K562 (cell line): ENCODE measurements at regions not wholly inside any gene's neighbourhood (a gene's known extent, or its start where the extent isn't known, plus 50 kb on each side); places are given as distances from the start of the nearest gene placed in this dataset.

Experiments used
- ATAC-seq: fragments of 200-7000 bp; cut with Tn5 transposase; 3 replicates; pipeline ENCODE4 v1.9.1; 2020; ENCODE audit warnings: moderate library complexity
- BruUV-seq: library from RNA; stranded (reverse); fragments of 400-500 nt; replicated peaks from 2 replicates; lab custom pipeline; 2021; lab: Mats Ljungman, UMichigan
- CTCF ChIA-PET: fragments of 300-600 bp; formaldehyde crosslinking; extraction: SDS; loops from one replicate; lab custom pipeline; 2021; ENCODE audit warnings: low intra/inter-chr PET ratio; lab: Yijun Ruan, JAX
- POLR2A ChIA-PET: fragments of 300-600, 350-650 bp; sonication (Branson Sonifier 250); formaldehyde crosslinking; extraction: SDS; loops from one replicate; lab custom pipeline; 2021; ENCODE audit warnings: antibody characterized with exemption, inconsistent platforms; lab: Yijun Ruan, JAX
- DNase-seq, 4 experiments: peaks; one replicate each; pipeline versions ENCODE4 v3.0.0 to v3.0.0-alpha.2; 2011 to 2018; ENCODE audit warnings: low spot score in 3 of 4, mixed read lengths in 3 of 4; ENCODE audit errors: extremely low read depth in 1 of 4
- FAIRE-seq: peaks from 2 replicates; lab custom pipeline; 2011; peaks lifted over from hg19 to GRCh38; lab: Jason Lieb, UNC
- H2AFZ ChIP-seq: 2 replicates; pipeline ENCODE4 v1.6.0; 2011; ENCODE audit warnings: low read depth, low read length, control low read depth, inconsistent platforms
- H3K27ac ChIP-seq: fragments of 200-600 bp; 3 replicates; pipeline ENCODE4 v1.8.0; 2011; ENCODE audit warnings: low read depth, mild to moderate bottlenecking, control low read depth, inconsistent platforms, low read length, moderate library complexity, mixed read lengths; ENCODE audit errors: extremely low read depth
- H3K27me3 ChIP-seq, 2 experiments: fragments of 300-600 bp in 1 of 2; 2 replicates in 1 of 2; 3 replicates in 1 of 2; pipeline versions ENCODE4 v1.6.0 to v1.8.0; 2011; ENCODE audit warnings: inconsistent platforms in 2 of 2, low read length in 2 of 2, mild to moderate bottlenecking in 1 of 2, mixed read lengths in 1 of 2, moderate library complexity in 1 of 2; ENCODE audit not compliant: control insufficient read depth in 2 of 2, insufficient read depth in 2 of 2
- H3K36me3 ChIP-seq: fragments of 300-600 bp; 3 replicates; pipeline ENCODE4 v1.8.0; 2011; ENCODE audit warnings: mild to moderate bottlenecking, low read length, inconsistent platforms; ENCODE audit not compliant: control insufficient read depth, insufficient read depth
- H3K4me1 ChIP-seq, 2 experiments: fragments of 200-600 bp in 1 of 2; replicated peaks in 1 of 2; 2 replicates in 1 of 2; 3 replicates in 1 of 2; pipeline versions ENCODE4 v1.5.1 to v1.8.0; 2011; ENCODE audit warnings: inconsistent platforms in 2 of 2, low read length in 2 of 2, mild to moderate bottlenecking in 1 of 2, mixed read lengths in 1 of 2, moderate library complexity in 1 of 2; ENCODE audit not compliant: control insufficient read depth in 2 of 2, insufficient read depth in 2 of 2
- H3K4me2 ChIP-seq: 2 replicates; pipeline ENCODE4 v1.6.1; 2011; ENCODE audit warnings: low read length, control low read depth, inconsistent platforms, mixed read lengths; ENCODE audit not compliant: insufficient read depth
- H3K4me3 ChIP-seq: fragments of 200-600 bp; sonication (generic), shearing (Covaris generic); 2 replicates; pipeline ENCODE4 v1.5.1; 2016; ENCODE audit warnings: control low read depth, inconsistent platforms
- H3K79me2 ChIP-seq: fragments of 200-600 bp; 3 replicates; pipeline ENCODE4 v1.8.0; 2011; ENCODE audit warnings: low read length, inconsistent platforms; ENCODE audit not compliant: control insufficient read depth, insufficient read depth
- H3K9ac ChIP-seq, 2 experiments: 2 replicates each; pipeline versions ENCODE4 v1.6.0 to v1.6.1; 2011; ENCODE audit warnings: low read depth in 2 of 2, low read length in 2 of 2, control low read depth in 1 of 2, inconsistent platforms in 1 of 2, mild to moderate bottlenecking in 1 of 2, mixed read lengths in 1 of 2; ENCODE audit not compliant: insufficient read depth in 1 of 2
- H3K9me1 ChIP-seq: one replicate; pipeline ENCODE4 v1.6.0; 2011; ENCODE audit warnings: inconsistent platforms, mild to moderate bottlenecking, low read length, moderate library complexity; ENCODE audit not compliant: control insufficient read depth, insufficient read depth
- H3K9me3 ChIP-seq: replicated peaks from 2 replicates; pipeline ENCODE4 v1.5.1; 2011; ENCODE audit warnings: low read depth, low read length, inconsistent platforms; ENCODE audit not compliant: control insufficient read depth, insufficient read depth
- H4K20me1 ChIP-seq: replicated peaks from 2 replicates; pipeline ENCODE4 v1.6.1; 2011; ENCODE audit warnings: low read length, inconsistent platforms, mixed read lengths; ENCODE audit not compliant: control insufficient read depth, insufficient read depth
- KLF16 ChIP-seq: IDR thresholded peaks from 2 replicates; pipeline ENCODE4 v1.6.1; 2016; ENCODE audit warnings: antibody characterized with exemption
- POLR2AphosphoS2 ChIP-seq: IDR thresholded peaks from 2 replicates; pipeline ENCODE4 v1.6.1; 2012; ENCODE audit warnings: low read length, improper control_type of control experiment
- ZFP30 ChIP-seq: fragments of 250-450 bp; sonication (Bioruptor Pico); IDR thresholded peaks from 2 replicates; pipeline ENCODE4 v1.8.0; 2022; ENCODE audit warnings: moderate library complexity, mild to moderate bottlenecking, inconsistent platforms, borderline replicate concordance
- ZNF583 ChIP-seq: fragments of 250-450 bp; sonication (Bioruptor Pico); IDR thresholded peaks from 2 replicates; pipeline ENCODE4 v1.4.0; 2020
- WGBS: fragments of 100-300 bp; shearing (Covaris generic); methylation state at CpG from one replicate; pipeline ENCODE4 v1.1.6; 2016; ENCODE audit warnings: low coverage, mixed read lengths; ENCODE audit not compliant: insufficient coverage; ENCODE audit errors: missing lambda C conversion rate; 5-methylcytosine and 5-hydroxymethylcytosine counted together
- in situ Hi-C: fragments of 300-500 bp; cut with MboI; formaldehyde crosslinking; loops from 4 replicates; pipeline ENCODE4 v1.15.0; 2018; ENCODE audit warnings: inconsistent platforms, mixed read lengths
- intact Hi-C: fragments of 100-400 bp; cut with micrococcal nuclease; formaldehyde crosslinking; loops from 2 replicates; pipeline ENCODE4 v1.14.2; 2022

GRCh38 chr12:91349476-91349875 is 166.9 kb upstream of the DCN start:
- no peak overlapping the region for H2AFZ ChIP-seq
- no TSS peak for BruUV-seq
- no peaks in the 10 kb centered on the region for H4K20me1 ChIP-seq
- H3K27me3 ChIP-seq: no peaks in the 10 kb centered on the region
- H3K4me3 ChIP-seq: no peak overlapping the region
- H3K9me3 ChIP-seq: no peaks in the 10 kb centered on the region
- 70% methylated on average over 2 of the region's 2 CpGs for WGBS
- no peaks in the 10 kb centered on the region for H3K9me1 ChIP-seq
- ChIA-PET CTCF (no interaction called here), POLR2A (no interaction called here)
- intact Hi-C loops (no loop called here), in situ Hi-C loops (loop anchor here (25.0 kb wide), 1 partner anchor 362 kb away; no protein-coding TSS in a partner anchor)
- no peak for DNase-seq
- FAIRE-seq: no peak
- H3K79me2 ChIP-seq: no peaks in the 10 kb centered on the region
- H3K27ac ChIP-seq: no peak overlapping the region
- no peak for TF ChIP-seq KLF16
- TF ChIP-seq POLR2AphosphoS2: no peak
- TF ChIP-seq ZNF583 (CRISPR knock-in tag): no peak
- H3K4me2 ChIP-seq: no peak overlapping the region
- H3K4me1 ChIP-seq: no peaks in the 10 kb centered on the region
- no peak for ATAC-seq
- 0 out of 3 replicates have a peak, but pooled peaks cover 3% of the 10 kb centered on the region for H3K36me3 ChIP-seq
- H3K9ac ChIP-seq: no peak overlapping the region

GRCh38 chr12:91347481-91348214 is 165.0 kb upstream of the DCN start:
- ChIA-PET POLR2A (no interaction called here), CTCF (no interaction called here)
- Histone ChIP-seq H3K79me2 (no peaks in the 10 kb centered on the region), H3K27me3 (no peaks in the 10 kb centered on the region), H4K20me1 (no peaks in the 10 kb centered on the region), H3K27ac (no peak overlapping the region), H3K9me3 (no peaks in the 10 kb centered on the region), H3K9ac (no peak overlapping the region), H2AFZ (no peak overlapping the region), H3K36me3 (no peaks in the 10 kb centered on the region), H3K4me3 (no peak overlapping the region), H3K4me1 (no peaks in the 10 kb centered on the region), H3K9me1 (no peaks in the 10 kb centered on the region), H3K4me2 (no peak overlapping the region)
- in situ Hi-C loops (loop anchor here (25.0 kb wide), 1 partner anchor 360 kb away; no protein-coding TSS in a partner anchor), intact Hi-C loops (no loop called here)
- BruUV-seq: no TSS peak
- 70% methylated on average over 3 of the region's 3 CpGs for WGBS
- no peak for FAIRE-seq
- no peak for DNase-seq
- TF ChIP-seq ZFP30 (CRISPR knock-in tag): no peak
- no peak for ATAC-seq
